AG10803 (cell line): ENCODE measurements at regions not wholly inside any gene's neighbourhood (a gene's known extent, or its start where the extent isn't known, plus 50 kb on each side); places are given as distances from the start of the nearest gene placed in this dataset.
"Not testable (repeated sequence)": the region's sequence is repeated elsewhere in the genome, so short reads cannot be mapped to it uniquely, and the experiment has no call there.

Experiments used
- DNase-seq: peaks from one replicate; pipeline ENCODE4 v3.0.0; 2010; ENCODE audit warnings: low read depth
- H3K4me3 ChIP-seq: 2 replicates; pipeline ENCODE4 v1.5.1; 2011; ENCODE audit warnings: mild to moderate bottlenecking, low read length, control low read depth
- CTCF ChIP-seq: conservative IDR thresholded peaks from 2 replicates; pipeline ENCODE4 v1.5.1; 2011; ENCODE audit warnings: mild to moderate bottlenecking, low read length, control low read depth, inconsistent platforms

- no peak for DNase-seq
- no peak overlapping the region for H3K4me3 ChIP-seq
- TF ChIP-seq CTCF = no peak
Observed at GRCh38 chr7:96800824-96801223, 91.2 kb upstream of the SEM1 start.

- H3K4me3 ChIP-seq = no peak overlapping the region
- DNase-seq = no peak
- no peak for TF ChIP-seq CTCF
Observed at GRCh38 chr7:96819111-96819700, 109.6 kb upstream of the SEM1 start.

- DNase-seq = not testable (repeated sequence)
Observed at GRCh38 chr7:96821131-96821530, 111.5 kb upstream of the SEM1 start.

DNA sequence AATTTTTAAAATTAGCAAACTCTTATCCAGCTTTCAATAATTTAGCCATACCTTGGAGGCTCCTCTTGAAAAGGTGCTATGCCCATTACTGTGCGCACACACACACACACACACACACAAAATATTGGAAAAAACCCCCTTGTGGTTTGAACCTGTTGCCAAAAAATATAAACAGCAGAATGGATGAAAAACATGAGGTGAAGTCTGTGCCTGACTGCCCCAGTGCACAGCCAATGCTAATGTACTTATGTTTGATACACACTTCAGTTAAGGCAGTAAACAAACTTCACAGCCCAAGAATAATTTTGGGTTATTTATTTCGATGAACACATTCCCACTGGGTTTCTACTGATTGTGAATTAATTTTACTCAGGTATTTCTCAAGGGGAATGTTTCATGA is 113.2 kb upstream of the SEM1 start:
- no peak overlapping the region for H3K4me3 ChIP-seq
- no peak for DNase-seq
- no peak for TF ChIP-seq CTCF

More at GRCh38 chr7:96821131-96821530, 111.5 kb upstream of the SEM1 start:
- not testable (repeated sequence) for H3K4me3 ChIP-seq

- peak; percentile 42 for DNase-seq
- TF ChIP-seq CTCF = no peak
- no peak overlapping the region for H3K4me3 ChIP-seq
Observed at GRCh38 chr7:96823274-96823673, 113.6 kb upstream of the SEM1 start.

DNA sequence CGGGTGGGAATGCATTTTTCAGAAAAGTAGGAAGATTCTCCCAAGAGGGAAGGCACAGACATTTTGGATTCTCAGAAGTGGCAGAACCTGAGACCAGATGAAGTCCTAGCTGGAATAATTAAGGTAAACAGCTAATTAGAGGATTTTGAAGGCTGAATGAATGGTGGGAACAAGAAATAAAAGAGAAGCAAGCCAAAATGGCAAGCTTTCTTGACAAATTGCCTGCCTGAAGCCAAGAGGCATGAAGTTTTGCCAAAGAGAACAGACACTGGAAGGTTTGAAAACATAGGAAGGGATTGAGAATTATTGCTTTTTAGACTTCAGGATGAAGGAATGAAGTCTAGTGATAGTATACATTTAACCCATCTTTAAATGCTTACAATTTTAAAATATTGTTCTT is 115.0 kb upstream of the SEM1 start:
- no peak overlapping the region for H3K4me3 ChIP-seq
- no peak for TF ChIP-seq CTCF
- no peak for DNase-seq

DNA sequence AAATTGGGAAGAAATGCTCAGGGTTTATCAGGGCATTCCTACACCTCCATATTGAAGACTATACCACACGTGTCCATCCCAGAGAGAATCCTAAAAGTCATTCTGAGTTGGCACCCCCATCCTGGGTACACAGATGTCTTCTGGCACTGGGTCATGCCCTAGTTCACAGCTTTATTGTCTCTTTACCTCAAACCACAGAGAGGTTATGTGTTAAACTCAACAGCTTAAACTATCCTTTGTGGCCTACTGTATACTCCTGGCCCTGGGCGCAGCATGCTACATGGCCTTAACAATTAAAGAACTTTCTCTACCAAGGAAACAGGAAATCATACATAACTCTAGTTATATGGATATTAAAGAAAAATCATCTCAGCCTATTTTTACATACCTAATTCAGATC is 115.6 kb upstream of the SEM1 start:
- TF ChIP-seq CTCF = no peak
- H3K4me3 ChIP-seq = no peak overlapping the region
- DNase-seq = no peak

DNA sequence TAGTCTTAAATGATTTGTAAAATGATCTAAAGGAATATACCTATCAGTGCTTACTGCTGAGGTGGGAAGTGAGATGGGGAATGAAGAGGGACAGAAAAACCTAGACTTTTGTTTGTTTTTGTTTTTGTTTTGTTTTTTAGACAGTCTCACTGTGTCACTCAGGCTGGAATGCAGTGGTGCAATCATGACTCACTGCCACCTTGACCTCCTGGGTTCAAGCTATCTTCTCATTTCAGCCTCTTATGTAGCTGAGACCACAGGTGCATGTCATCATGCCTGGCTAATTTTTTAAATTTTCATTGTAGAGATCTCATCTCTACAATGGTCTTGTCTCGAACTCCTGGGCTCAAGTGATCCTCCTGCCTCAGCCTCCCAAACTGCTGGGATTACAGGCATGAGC is 116.4 kb upstream of the SEM1 start:
- DNase-seq = no peak
- no peak overlapping the region for H3K4me3 ChIP-seq
- TF ChIP-seq CTCF = no peak
